NCI-H146 (cell line): ENCODE measurements at regions not wholly inside any gene's neighbourhood (a gene's known extent, or its start where the extent isn't known, plus 50 kb on each side); places are given as distances from the start of the nearest gene placed in this dataset.

ENCODE experiments used
- DNase-seq: peaks from one replicate; lab custom pipeline; 2025; lab: John Stamatoyannopoulos, UW

GRCh38 chr12:58583940-58584339 is 336.4 kb downstream of the LRIG3 start:
- no peak for DNase-seq

- DNase-seq: no peak
These were observed 335.4 kb downstream of the LRIG3 start for GRCh38 chr12:58584880-58585279.

GRCh38 chr12:58586762-58587161 is 333.5 kb downstream of the LRIG3 start:
- DNase-seq: no peak

GRCh38 chr12:58588770-58589169 is 331.5 kb downstream of the LRIG3 start:
- DNase-seq: no peak

GRCh38 chr12:58592475-58593207 is 327.7 kb downstream of the LRIG3 start:
- DNase-seq: no peak

GRCh38 chr12:58593557-58594304 is 326.6 kb downstream of the LRIG3 start:
- DNase-seq: no peak

- DNase-seq: no peak
These were observed 323.9 kb downstream of the LRIG3 start for GRCh38 chr12:58596381-58596780.

GRCh38 chr12:58601529-58601928 is 318.8 kb downstream of the LRIG3 start:
- no peak for DNase-seq

- no peak for DNase-seq
These were observed 318.1 kb downstream of the LRIG3 start for GRCh38 chr12:58602179-58602578.

- DNase-seq: no peak
These were observed 317.6 kb downstream of the LRIG3 start for GRCh38 chr12:58602736-58603135.

GRCh38 chr12:58607805-58608204 is 312.5 kb downstream of the LRIG3 start:
- no peak for DNase-seq

- DNase-seq: no peak
These were observed 311.6 kb downstream of the LRIG3 start for GRCh38 chr12:58608711-58609110.

GRCh38 chr12:58615047-58615446 is 305.3 kb downstream of the LRIG3 start:
- DNase-seq: no peak

- DNase-seq: no peak
These were observed 304.7 kb downstream of the LRIG3 start for GRCh38 chr12:58615576-58615975.

- no peak for DNase-seq
These were observed 303.7 kb downstream of the LRIG3 start for GRCh38 chr12:58616618-58617017.

- no peak for DNase-seq
These were observed 299.2 kb downstream of the LRIG3 start for GRCh38 chr12:58621126-58621525.

GRCh38 chr12:58629376-58629775 is 290.9 kb downstream of the LRIG3 start:
- no peak for DNase-seq

- no peak for DNase-seq
These were observed 286.8 kb downstream of the LRIG3 start for GRCh38 chr12:58633479-58633878.

- DNase-seq: peak; percentile 98
These were observed 280.9 kb downstream of the LRIG3 start for GRCh38 chr12:58639318-58639934.

- DNase-seq: peak; percentile 3
These were observed 280.0 kb downstream of the LRIG3 start for GRCh38 chr12:58640314-58640713.

- no peak for DNase-seq
These were observed 274.4 kb downstream of the LRIG3 start for GRCh38 chr12:58645946-58646345.

- no peak for DNase-seq
These were observed 272.8 kb downstream of the LRIG3 start for GRCh38 chr12:58647495-58647894.

GRCh38 chr12:58648176-58648575 is 272.1 kb downstream of the LRIG3 start:
- DNase-seq: no peak
